Smooth muscle cell (in vitro differentiated cells): ENCODE measurements at regions not wholly inside any gene's neighbourhood (a gene's known extent, or its start where the extent isn't known, plus 50 kb on each side); places are given as distances from the start of the nearest gene placed in this dataset.

Source experiments
- DNase-seq: peaks from one replicate; lab custom pipeline; 2025; ENCODE audit not compliant: unreplicated experiment; lab: John Stamatoyannopoulos, UW
- H2AFZ ChIP-seq: fragments of 200-600 bp; sonication (generic); 2 replicates; pipeline ENCODE4 v1.6.0; 2016; ENCODE audit warnings: antibody characterized with exemption, low read depth, mild to moderate bottlenecking
- H3F3A ChIP-seq: fragments of 200-600 bp; sonication (generic); 2 replicates; pipeline ENCODE4 v1.6.0; 2017; ENCODE audit warnings: antibody characterized with exemption, low read depth
- H3K27ac ChIP-seq: fragments of 200-600 bp; sonication (generic); 2 replicates; pipeline ENCODE4 v1.5.1; 2016; ENCODE audit warnings: low read depth, mild to moderate bottlenecking
- H3K27me3 ChIP-seq: fragments of 200-600 bp; sonication (generic); 2 replicates; pipeline ENCODE4 v1.6.1; 2016; ENCODE audit warnings: low read depth, mild to moderate bottlenecking
- H3K36me3 ChIP-seq: fragments of 200-600 bp; sonication (generic); 2 replicates; pipeline ENCODE4 v1.5.1; 2016; ENCODE audit warnings: low read depth
- H3K4me1 ChIP-seq: fragments of 200-600 bp; sonication (generic); 2 replicates; pipeline ENCODE4 v1.5.1; 2016; ENCODE audit warnings: low read depth
- H3K4me2 ChIP-seq: fragments of 200-600 bp; sonication (generic); 2 replicates; pipeline ENCODE4 v1.6.0; 2016; ENCODE audit warnings: mild to moderate bottlenecking
- H3K4me3 ChIP-seq: fragments of 200-600 bp; sonication (generic); 2 replicates; pipeline ENCODE4 v1.5.1; 2016; ENCODE audit warnings: mild to moderate bottlenecking
- H3K79me2 ChIP-seq: fragments of 200-600 bp; sonication (generic); 2 replicates; pipeline ENCODE4 v1.6.0; 2016; ENCODE audit warnings: low read depth, mild to moderate bottlenecking
- H3K9ac ChIP-seq: fragments of 200-600 bp; sonication (generic); 2 replicates; pipeline ENCODE4 v1.6.0; 2016; ENCODE audit warnings: low read depth
- H3K9me3 ChIP-seq: fragments of 200-600 bp; sonication (generic); replicated peaks from 2 replicates; pipeline ENCODE4 v1.5.1; 2016; ENCODE audit warnings: low read depth
- H4K20me1 ChIP-seq: fragments of 200-600 bp; sonication (generic); 2 replicates; pipeline ENCODE4 v1.6.0; 2016; ENCODE audit warnings: low read depth
- CTCF ChIP-seq: fragments of 200-600 bp; sonication (generic); IDR thresholded peaks from 2 replicates; pipeline ENCODE4 v1.5.1; 2017; ENCODE audit warnings: borderline replicate concordance, mild to moderate bottlenecking, antibody characterized with exemption; ENCODE audit not compliant: insufficient read depth, poor library complexity, severe bottlenecking
- WGBS: methylation state at CpG from one replicate; pipeline ENCODE4 v1.1.7; 2016; ENCODE audit warnings: low lambda C conversion rate; 5-methylcytosine and 5-hydroxymethylcytosine counted together

- no peaks in the 10 kb centered on the region for H3K79me2 ChIP-seq
- no peaks in the 10 kb centered on the region for H3K27me3 ChIP-seq
- H4K20me1 ChIP-seq: no peaks in the 10 kb centered on the region
- no peaks in the 10 kb centered on the region for H3K9me3 ChIP-seq
- peak overlapping the region; percentile 3 for H2AFZ ChIP-seq
- no peak overlapping the region for H3K4me2 ChIP-seq
- H3K4me3 ChIP-seq: no peak overlapping the region
- no peak for DNase-seq
- H3K36me3 ChIP-seq: no peaks in the 10 kb centered on the region
- H3K9ac ChIP-seq: no peak overlapping the region
- peaks cover 8% of the 10 kb centered on the region for H3K4me1 ChIP-seq
- no peak for TF ChIP-seq CTCF
- no peaks in the 10 kb centered on the region for H3F3A ChIP-seq
- 86% methylated on average over 4 of the region's 4 CpGs for WGBS
- H3K27ac ChIP-seq: no peak overlapping the region
Observed at GRCh38 chr5:118544887-118545449, 443.4 kb downstream of the DTWD2 start.

- Histone ChIP-seq H3K4me3 (no peak overlapping the region), H3F3A (no peaks in the 10 kb centered on the region), H3K36me3 (no peaks in the 10 kb centered on the region), H3K4me1 (peaks cover 5% of the 10 kb centered on the region), H2AFZ (no peak overlapping the region), H3K27ac (peak overlapping the region; percentile 95), H4K20me1 (no peaks in the 10 kb centered on the region), H3K9me3 (no peaks in the 10 kb centered on the region), H3K79me2 (no peaks in the 10 kb centered on the region), H3K27me3 (no peaks in the 10 kb centered on the region), H3K4me2 (peak overlapping the region; percentile 8), H3K9ac (peak overlapping the region; percentile 69)
- no peak for DNase-seq
- WGBS: 99% methylated on average over 2 of the region's 2 CpGs
- no peak for TF ChIP-seq CTCF
Observed at GRCh38 chr5:118533923-118534322, 454.4 kb downstream of the DTWD2 start.

- no peak for TF ChIP-seq CTCF
- Histone ChIP-seq H3F3A (no peaks in the 10 kb centered on the region), H3K36me3 (no peaks in the 10 kb centered on the region), H4K20me1 (no peaks in the 10 kb centered on the region), H3K4me1 (peaks cover 5% of the 10 kb centered on the region), H2AFZ (peak overlapping the region; percentile 5), H3K27ac (peak overlapping the region; percentile 95), H3K4me2 (peak overlapping the region; percentile 27), H3K9ac (peak overlapping the region; percentile 69), H3K9me3 (no peaks in the 10 kb centered on the region), H3K4me3 (no peak overlapping the region), H3K79me2 (no peaks in the 10 kb centered on the region), H3K27me3 (no peaks in the 10 kb centered on the region)
- WGBS: 49% methylated on average over 3 of the region's 3 CpGs
- no peak for DNase-seq
Observed at GRCh38 chr5:118533156-118533555, 455.2 kb downstream of the DTWD2 start.

GRCh38 chr5:118531276-118531675, 457.1 kb downstream of the DTWD2 start:
- H3K79me2 ChIP-seq: no peaks in the 10 kb centered on the region
- no peaks in the 10 kb centered on the region for H3K36me3 ChIP-seq
- no peak for TF ChIP-seq CTCF
- H3K9ac ChIP-seq: no peak overlapping the region
- no peaks in the 10 kb centered on the region for H4K20me1 ChIP-seq
- H3K9me3 ChIP-seq: no peaks in the 10 kb centered on the region
- H3K4me3 ChIP-seq: no peak overlapping the region
- H2AFZ ChIP-seq: no peak overlapping the region
- no peak for DNase-seq
- no peaks in the 10 kb centered on the region for H3F3A ChIP-seq
- peaks cover 5% of the 10 kb centered on the region for H3K4me1 ChIP-seq
- 100% methylated on average over 1 of the region's 1 CpG for WGBS
- H3K27ac ChIP-seq: no peak overlapping the region
- no peaks in the 10 kb centered on the region for H3K27me3 ChIP-seq
- H3K4me2 ChIP-seq: no peak overlapping the region
